ENCODE measurements at regions not wholly inside any gene's neighbourhood (a gene's known extent, or its start where the extent isn't known, plus 50 kb on each side); places are given as distances from the start of the nearest gene placed in this dataset.

GRCh38 chr13:109465148-109465547 lies 321.2 kb downstream of the IRS2 start:
- H3K36me3 ChIP-seq (ENCODE audit: insufficient read depth, low read length) = no peaks in the 10 kb centered on the region
- H3K27me3 ChIP-seq (ENCODE audit: insufficient read depth, low read length) = no peaks in the 10 kb centered on the region
- H3K4me3 ChIP-seq (ENCODE audit: low read length) = no peak overlapping the region
- no peak overlapping the region for H2AFZ ChIP-seq (ENCODE audit: low read depth, low read length)
- no peaks in the 10 kb centered on the region for H3K9me3 ChIP-seq (ENCODE audit: low read length)
- H3K4me1 ChIP-seq (ENCODE audit: insufficient read depth, low read length) = no peaks in the 10 kb centered on the region

DNA sequence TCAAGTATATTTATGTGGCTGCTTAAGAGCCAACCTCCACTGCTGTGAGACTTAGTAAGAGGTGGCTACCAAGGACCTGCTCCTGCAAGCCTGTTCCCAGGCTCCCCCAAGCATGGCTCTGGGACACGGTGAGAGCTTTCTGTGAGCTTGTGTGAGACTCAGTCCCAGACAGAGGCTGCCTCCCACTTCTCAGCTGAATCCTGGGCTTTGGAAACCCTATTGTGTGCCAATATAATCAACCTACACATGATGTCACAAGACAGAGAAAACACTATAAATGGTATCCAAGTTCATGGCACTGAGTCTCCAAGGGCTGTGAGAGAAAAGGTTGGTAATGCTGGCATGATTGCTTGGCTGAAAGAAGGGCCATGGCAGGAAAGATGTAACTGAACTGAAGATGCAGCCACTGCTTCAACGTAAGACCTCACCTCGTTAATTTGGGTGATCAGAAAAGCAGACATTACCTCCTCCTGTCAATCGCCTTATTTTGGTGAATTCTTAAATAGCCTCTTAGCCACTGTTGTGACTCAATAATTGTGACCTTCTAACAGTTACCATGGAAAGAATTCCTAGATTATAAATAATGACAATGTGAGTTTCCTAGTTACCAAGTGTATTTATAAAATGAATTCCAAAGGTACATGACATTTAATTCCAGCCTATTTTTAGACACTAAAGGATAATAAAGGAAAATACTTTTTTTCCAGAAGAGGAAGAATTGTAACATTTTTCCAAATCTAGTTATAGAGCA lies 332.0 kb downstream of the IRS2 start:
- Histone ChIP-seq H3K4me3 (ENCODE audit: low read length) (no peak overlapping the region), H3K36me3 (ENCODE audit: insufficient read depth, low read length) (no peaks in the 10 kb centered on the region), H2AFZ (ENCODE audit: low read depth, low read length) (no peak overlapping the region), H3K27me3 (ENCODE audit: insufficient read depth, low read length) (no peaks in the 10 kb centered on the region), H3K4me1 (ENCODE audit: insufficient read depth, low read length) (peaks cover 5% of the 10 kb centered on the region), H3K9me3 (ENCODE audit: low read length) (peaks cover 1% of the 10 kb centered on the region)

- Histone ChIP-seq H3K4me3 (ENCODE audit: low read length) (no peak overlapping the region), H2AFZ (ENCODE audit: low read depth, low read length) (no peak overlapping the region), H3K36me3 (ENCODE audit: insufficient read depth, low read length) (no peaks in the 10 kb centered on the region), H3K4me1 (ENCODE audit: insufficient read depth, low read length) (peaks cover 5% of the 10 kb centered on the region), H3K27me3 (ENCODE audit: insufficient read depth, low read length) (peaks cover 3% of the 10 kb centered on the region), H3K9me3 (ENCODE audit: low read length) (peaks cover 1% of the 10 kb centered on the region)
Measured at GRCh38 chr13:109451726-109452125, 334.7 kb downstream of the IRS2 start.

DNA sequence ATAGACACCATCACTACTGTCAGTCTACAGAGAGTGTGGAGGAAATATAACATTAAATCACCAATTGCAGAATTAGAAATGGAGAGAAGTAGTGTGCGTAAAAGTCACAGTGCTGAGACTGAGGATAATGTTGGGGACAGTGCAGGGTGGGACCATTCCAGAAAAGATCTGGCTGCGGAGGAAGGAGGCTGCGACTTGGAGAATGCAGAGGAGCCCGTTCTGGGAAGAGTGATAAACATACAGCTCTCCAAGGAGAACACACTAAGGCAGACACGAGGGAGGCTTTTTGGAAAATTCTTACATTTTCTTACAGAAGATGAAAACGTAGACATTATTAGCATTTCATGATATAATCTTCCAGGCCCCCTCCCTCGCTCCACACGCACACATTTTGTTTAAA lies 337.8 kb downstream of the IRS2 start:
- H3K4me3 ChIP-seq (ENCODE audit: low read length) = no peak overlapping the region
- H2AFZ ChIP-seq (ENCODE audit: low read depth, low read length) = no peak overlapping the region
- H3K36me3 ChIP-seq (ENCODE audit: insufficient read depth, low read length) = no peaks in the 10 kb centered on the region
- no peaks in the 10 kb centered on the region for H3K4me1 ChIP-seq (ENCODE audit: insufficient read depth, low read length)
- peaks cover 1% of the 10 kb centered on the region for H3K9me3 ChIP-seq (ENCODE audit: low read length)
- peaks cover 3% of the 10 kb centered on the region for H3K27me3 ChIP-seq (ENCODE audit: insufficient read depth, low read length)

DNA sequence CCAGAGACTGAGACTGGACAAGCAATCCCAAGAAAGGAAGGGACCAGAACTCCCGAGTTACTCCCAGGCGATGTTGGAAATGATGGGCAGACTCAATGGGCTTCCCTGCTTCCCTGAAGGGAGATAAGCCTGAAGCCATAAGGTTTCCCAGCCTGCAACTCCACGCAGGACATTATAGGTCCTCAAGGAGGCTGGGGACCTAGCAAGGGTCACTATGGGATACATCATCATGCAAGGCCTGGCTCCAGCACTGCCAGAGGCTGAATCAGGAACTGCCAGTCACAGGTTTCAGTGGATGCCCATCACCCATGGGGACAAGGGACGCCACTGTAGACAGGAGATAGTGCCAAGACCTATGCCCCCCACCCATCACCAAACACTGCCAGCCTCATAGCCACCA lies 338.7 kb downstream of the IRS2 start:
- Histone ChIP-seq H3K9me3 (ENCODE audit: low read length) (no peaks in the 10 kb centered on the region), H3K4me1 (ENCODE audit: insufficient read depth, low read length) (no peaks in the 10 kb centered on the region), H3K4me3 (ENCODE audit: low read length) (no peak overlapping the region), H3K36me3 (ENCODE audit: insufficient read depth, low read length) (no peaks in the 10 kb centered on the region), H2AFZ (ENCODE audit: low read depth, low read length) (no peak overlapping the region), H3K27me3 (ENCODE audit: insufficient read depth, low read length) (peaks cover 3% of the 10 kb centered on the region)

- Histone ChIP-seq H3K27me3 (ENCODE audit: insufficient read depth, low read length) (no peaks in the 10 kb centered on the region), H3K4me3 (ENCODE audit: low read length) (no peak overlapping the region), H3K9me3 (ENCODE audit: low read length) (no peaks in the 10 kb centered on the region), H3K36me3 (ENCODE audit: insufficient read depth, low read length) (no peaks in the 10 kb centered on the region), H2AFZ (ENCODE audit: low read depth, low read length) (peak overlapping the region; percentile 5), H3K4me1 (ENCODE audit: insufficient read depth, low read length) (peaks cover 15% of the 10 kb centered on the region)
Measured at GRCh38 chr13:109440320-109440719, 346.1 kb downstream of the IRS2 start.

GRCh38 chr13:109439813-109440212 lies 346.6 kb downstream of the IRS2 start:
- no peaks in the 10 kb centered on the region for H3K36me3 ChIP-seq (ENCODE audit: insufficient read depth, low read length)
- H3K9me3 ChIP-seq (ENCODE audit: low read length) = no peaks in the 10 kb centered on the region
- peaks cover 15% of the 10 kb centered on the region for H3K4me1 ChIP-seq (ENCODE audit: insufficient read depth, low read length)
- H2AFZ ChIP-seq (ENCODE audit: low read depth, low read length) = no peak overlapping the region
- H3K4me3 ChIP-seq (ENCODE audit: low read length) = no peak overlapping the region
- H3K27me3 ChIP-seq (ENCODE audit: insufficient read depth, low read length) = no peaks in the 10 kb centered on the region

DNA sequence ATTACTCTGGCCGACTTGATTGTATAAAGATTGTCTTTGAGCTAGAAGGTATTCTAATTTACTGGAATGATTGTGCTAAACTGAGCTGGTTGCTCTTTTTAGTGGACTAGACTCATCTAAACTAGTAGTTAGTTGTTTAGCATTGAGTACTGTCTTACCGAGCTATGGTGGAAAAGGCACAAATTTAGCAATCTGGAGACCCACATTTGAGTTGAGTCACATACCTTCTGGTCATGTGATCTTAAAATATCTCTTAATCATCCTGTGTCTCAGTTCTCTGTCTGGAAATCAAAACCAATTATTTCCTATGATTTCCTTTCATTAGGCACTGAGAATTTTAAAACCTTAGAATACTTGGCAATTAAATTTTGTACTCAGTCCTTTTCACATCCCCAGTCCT lies 349.5 kb downstream of the IRS2 start:
- H3K36me3 ChIP-seq (ENCODE audit: insufficient read depth, low read length) = no peaks in the 10 kb centered on the region

GRCh38 chr13:109436055-109436622 lies 350.2 kb downstream of the IRS2 start:
- Histone ChIP-seq H2AFZ (ENCODE audit: low read depth, low read length) (no peak overlapping the region), H3K4me1 (ENCODE audit: insufficient read depth, low read length) (peaks cover 15% of the 10 kb centered on the region), H3K9me3 (ENCODE audit: low read length) (peaks cover 4% of the 10 kb centered on the region), H3K36me3 (ENCODE audit: insufficient read depth, low read length) (no peaks in the 10 kb centered on the region), H3K4me3 (ENCODE audit: low read length) (no peak overlapping the region), H3K27me3 (ENCODE audit: insufficient read depth, low read length) (no peaks in the 10 kb centered on the region)

More for the DNA sequence above, 349.5 kb downstream of the IRS2 start:
- H3K4me3 ChIP-seq (ENCODE audit: low read length) = no peak overlapping the region
- peaks cover 15% of the 10 kb centered on the region for H3K4me1 ChIP-seq (ENCODE audit: insufficient read depth, low read length)
- no peaks in the 10 kb centered on the region for H3K27me3 ChIP-seq (ENCODE audit: insufficient read depth, low read length)
- no peak overlapping the region for H2AFZ ChIP-seq (ENCODE audit: low read depth, low read length)
- H3K9me3 ChIP-seq (ENCODE audit: low read length) = peaks cover 4% of the 10 kb centered on the region

DNA sequence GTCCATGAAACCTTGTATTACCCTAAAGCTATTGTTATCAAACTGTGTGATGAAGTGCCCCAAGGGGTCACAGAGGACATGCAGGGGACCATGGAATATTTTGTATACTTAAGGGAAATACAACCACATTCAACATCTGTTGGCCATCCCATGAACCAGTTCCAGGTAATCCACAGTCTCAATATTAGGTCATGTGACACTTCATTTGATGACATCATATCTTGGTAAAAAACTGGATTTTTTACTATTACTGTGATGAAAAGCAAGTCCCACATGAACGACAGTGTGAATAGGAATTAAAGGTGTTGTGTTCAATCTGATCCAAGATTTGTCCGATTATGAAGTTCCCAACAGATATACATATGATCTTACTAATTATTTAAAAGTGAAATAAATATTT lies 355.2 kb downstream of the IRS2 start:
- Histone ChIP-seq H3K36me3 (ENCODE audit: insufficient read depth, low read length) (no peaks in the 10 kb centered on the region), H3K9me3 (ENCODE audit: low read length) (peaks cover 4% of the 10 kb centered on the region), H2AFZ (ENCODE audit: low read depth, low read length) (no peak overlapping the region), H3K4me1 (ENCODE audit: insufficient read depth, low read length) (no peaks in the 10 kb centered on the region), H3K27me3 (ENCODE audit: insufficient read depth, low read length) (no peaks in the 10 kb centered on the region), H3K4me3 (ENCODE audit: low read length) (no peak overlapping the region)

- Histone ChIP-seq H3K9me3 (ENCODE audit: low read length) (peaks cover 4% of the 10 kb centered on the region), H3K4me1 (ENCODE audit: insufficient read depth, low read length) (peaks cover 14% of the 10 kb centered on the region), H3K4me3 (ENCODE audit: low read length) (no peak overlapping the region), H3K27me3 (ENCODE audit: insufficient read depth, low read length) (no peaks in the 10 kb centered on the region), H2AFZ (ENCODE audit: low read depth, low read length) (no peak overlapping the region), H3K36me3 (ENCODE audit: insufficient read depth, low read length) (no peaks in the 10 kb centered on the region)
Measured at GRCh38 chr13:109428146-109428545, 358.2 kb downstream of the IRS2 start.

- no peak overlapping the region for H3K4me3 ChIP-seq (ENCODE audit: low read length)
- no peak overlapping the region for H2AFZ ChIP-seq (ENCODE audit: low read depth, low read length)
- no peaks in the 10 kb centered on the region for H3K27me3 ChIP-seq (ENCODE audit: insufficient read depth, low read length)
- no peaks in the 10 kb centered on the region for H3K36me3 ChIP-seq (ENCODE audit: insufficient read depth, low read length)
- H3K9me3 ChIP-seq (ENCODE audit: low read length) = peaks cover 2% of the 10 kb centered on the region
- H3K4me1 ChIP-seq (ENCODE audit: insufficient read depth, low read length) = peaks cover 14% of the 10 kb centered on the region
Measured at GRCh38 chr13:109427695-109428094, 358.7 kb downstream of the IRS2 start.

GRCh38 chr13:109427148-109427547 lies 359.2 kb downstream of the IRS2 start:
- Histone ChIP-seq H3K27me3 (ENCODE audit: insufficient read depth, low read length) (no peaks in the 10 kb centered on the region), H3K4me1 (ENCODE audit: insufficient read depth, low read length) (peaks cover 14% of the 10 kb centered on the region), H3K4me3 (ENCODE audit: low read length) (no peak overlapping the region), H2AFZ (ENCODE audit: low read depth, low read length) (no peak overlapping the region), H3K9me3 (ENCODE audit: low read length) (no peaks in the 10 kb centered on the region), H3K36me3 (ENCODE audit: insufficient read depth, low read length) (no peaks in the 10 kb centered on the region)

DNA sequence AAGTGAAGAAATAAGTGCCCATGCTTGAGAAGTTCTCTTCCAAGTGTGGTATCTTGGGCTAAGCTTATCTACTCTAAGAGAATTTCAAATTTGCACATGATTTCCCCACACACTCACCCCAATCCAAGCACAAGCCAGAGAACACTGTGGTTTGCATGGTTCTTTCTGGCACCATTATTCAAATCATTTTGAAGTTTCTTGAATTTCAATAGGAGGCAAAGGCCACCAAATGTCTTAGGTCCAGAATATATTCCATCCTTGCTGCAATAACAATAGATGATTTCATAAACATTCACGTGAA lies 359.7 kb downstream of the IRS2 start:
- Histone ChIP-seq H3K9me3 (ENCODE audit: low read length) (no peaks in the 10 kb centered on the region), H2AFZ (ENCODE audit: low read depth, low read length) (no peak overlapping the region), H3K4me1 (ENCODE audit: insufficient read depth, low read length) (peaks cover 14% of the 10 kb centered on the region), H3K36me3 (ENCODE audit: insufficient read depth, low read length) (no peaks in the 10 kb centered on the region), H3K27me3 (ENCODE audit: insufficient read depth, low read length) (no peaks in the 10 kb centered on the region), H3K4me3 (ENCODE audit: low read length) (no peak overlapping the region)
